Neuronal stem cell (in vitro differentiated cells): ENCODE measurements at regions not wholly inside any gene's neighbourhood (a gene's known extent, or its start where the extent isn't known, plus 50 kb on each side); places are given as distances from the start of the nearest gene placed in this dataset.
"Not testable (repeated sequence)": the region's sequence is repeated elsewhere in the genome, so short reads cannot be mapped to it uniquely, and the experiment has no call there.

Experiments used
- DNase-seq: peaks from one replicate; pipeline ENCODE4 v3.0.0-alpha.2; 2013; ENCODE audit warnings: low spot score
- H2AFZ ChIP-seq: one replicate; pipeline ENCODE4 v1.6.1; 2013; ENCODE audit warnings: mild to moderate bottlenecking, low read length, inconsistent platforms
- H2AK5ac ChIP-seq: 2 replicates; pipeline ENCODE4 v1.6.1; 2013; ENCODE audit warnings: low read depth, mild to moderate bottlenecking, inconsistent platforms, low read length, moderate library complexity, mixed read lengths
- H2BK120ac ChIP-seq: 2 replicates; pipeline ENCODE4 v1.6.1; 2013; ENCODE audit warnings: low read depth, mild to moderate bottlenecking, inconsistent platforms, low read length, moderate library complexity, mixed read lengths
- H2BK12ac ChIP-seq: one replicate; pipeline ENCODE4 v1.6.1; 2013; ENCODE audit warnings: low read length, inconsistent platforms
- H2BK15ac ChIP-seq: 2 replicates; pipeline ENCODE4 v1.6.1; 2013; ENCODE audit warnings: mild to moderate bottlenecking, low read length, inconsistent platforms, mixed read lengths
- H2BK5ac ChIP-seq: one replicate; pipeline ENCODE4 v1.6.1; 2013; ENCODE audit warnings: inconsistent platforms, mild to moderate bottlenecking, low read length, moderate library complexity
- H3K14ac ChIP-seq: one replicate; pipeline ENCODE4 v1.6.1; 2013; ENCODE audit warnings: low read length, inconsistent platforms
- H3K18ac ChIP-seq: 2 replicates; pipeline ENCODE4 v1.6.1; 2013; ENCODE audit warnings: low read length, inconsistent platforms
- H3K23ac ChIP-seq: 2 replicates; pipeline ENCODE4 v1.6.1; 2013; ENCODE audit warnings: low read depth, mild to moderate bottlenecking, mixed read lengths, low read length, inconsistent platforms; ENCODE audit not compliant: poor library complexity
- H3K27ac ChIP-seq: replicated peaks from 3 replicates; pipeline ENCODE4 v1.5.1; 2013; ENCODE audit warnings: low read length, inconsistent platforms
- H3K27me3 ChIP-seq, 3 experiments: 2 replicates each; pipeline ENCODE4 v1.6.1; 2013; ENCODE audit warnings: low read length in 3 of 3, mild to moderate bottlenecking in 2 of 3, inconsistent platforms in 1 of 3, low read depth in 1 of 3, mixed read lengths in 1 of 3, moderate library complexity in 1 of 3; ENCODE audit not compliant: control insufficient read depth in 3 of 3, insufficient read depth in 3 of 3
- H3K36me3 ChIP-seq, 2 donors: replicated peaks in 1 of 2; 2 replicates each; pipeline ENCODE4 v1.6.1; 2013; ENCODE audit warnings: low read length in 2 of 2; ENCODE audit not compliant: control insufficient read depth in 2 of 2, insufficient read depth in 2 of 2
- H3K4ac ChIP-seq: 2 replicates; pipeline ENCODE4 v1.6.1; 2013; ENCODE audit warnings: inconsistent platforms, mild to moderate bottlenecking, low read length, moderate library complexity
- H3K4me1 ChIP-seq, 2 donors: 1 replicate in 1 of 2; 2 replicates in 1 of 2; pipeline ENCODE4 v1.6.1; 2013; ENCODE audit warnings: low read length in 2 of 2, low read depth in 1 of 2; ENCODE audit not compliant: control insufficient read depth in 2 of 2, insufficient read depth in 1 of 2
- H3K4me2 ChIP-seq: one replicate; pipeline ENCODE4 v1.6.1; 2013; ENCODE audit warnings: mild to moderate bottlenecking, low read length, inconsistent platforms; ENCODE audit not compliant: insufficient read depth, poor library complexity, severe bottlenecking
- H3K4me3 ChIP-seq, 2 donors: 2 replicates each; pipeline ENCODE4 v1.5.1; 2013; ENCODE audit warnings: low read length in 2 of 2, mild to moderate bottlenecking in 2 of 2, inconsistent platforms in 1 of 2, moderate library complexity in 1 of 2
- H3K79me1 ChIP-seq: one replicate; pipeline ENCODE4 v1.6.1; 2013; ENCODE audit warnings: low read depth, mild to moderate bottlenecking, inconsistent platforms, low read length, moderate library complexity
- H3K9ac ChIP-seq: one replicate; pipeline ENCODE4 v1.6.1; 2013; ENCODE audit warnings: mild to moderate bottlenecking, low read depth, low read length, inconsistent platforms; ENCODE audit not compliant: poor library complexity
- H3K9me3 ChIP-seq, 2 donors: replicated peaks in 1 of 2; 2 replicates each; pipeline versions ENCODE3 to v1.6.1; 2013; ENCODE audit warnings: low read length in 2 of 2, mild to moderate bottlenecking in 2 of 2, inconsistent platforms in 1 of 2, low read depth in 1 of 2, mixed read lengths in 1 of 2, moderate library complexity in 1 of 2; ENCODE audit not compliant: control insufficient read depth in 2 of 2, insufficient read depth in 1 of 2
- H4K8ac ChIP-seq: one replicate; pipeline ENCODE4 v1.6.1; 2013; ENCODE audit warnings: low read depth, mild to moderate bottlenecking, inconsistent platforms, low read length, moderate library complexity
- H4K91ac ChIP-seq: one replicate; pipeline ENCODE4 v1.6.1; 2013; ENCODE audit warnings: low read length, low read depth, mild to moderate bottlenecking, inconsistent platforms; ENCODE audit not compliant: poor library complexity
- WGBS, 2 donors: extraction: QIAGEN DNeasy Blood & Tissue Kit; methylation state at CpG; one replicate each; pipeline ENCODE4 v1.1.7; 2013; ENCODE audit warnings: missing lambda C conversion rate in 2 of 2, mixed read lengths in 1 of 2; ENCODE audit not compliant: insufficient read length in 2 of 2, insufficient replicate concordance in 1 of 2; ENCODE audit errors: extremely low coverage in 2 of 2; 5-methylcytosine and 5-hydroxymethylcytosine counted together

- not testable (repeated sequence) for H3K18ac ChIP-seq
Measured at GRCh38 chr5:25083261-25083660, 438.5 kb upstream of the CDH10 start.

GRCh38 chr5:25066239-25066638 lies 421.5 kb upstream of the CDH10 start:
- no peak overlapping the region for H3K4me3 ChIP-seq
- no peak overlapping the region for H3K27ac ChIP-seq
- H3K23ac ChIP-seq: no peak overlapping the region
- WGBS, 2 donors: no CpG with 5 or more reads among the region's 1 CpG
- no peak for DNase-seq
- H3K14ac ChIP-seq: no peak overlapping the region
- H3K4me2 ChIP-seq: no peak overlapping the region
- H3K79me1 ChIP-seq: no peaks in the 10 kb centered on the region
- H2BK5ac ChIP-seq: no peak overlapping the region
- no peak overlapping the region for H2BK120ac ChIP-seq
- no peaks in the 10 kb centered on the region for H3K9me3 ChIP-seq
- H3K4ac ChIP-seq: no peak overlapping the region
- H3K36me3 ChIP-seq: no peaks in the 10 kb centered on the region
- H2BK12ac ChIP-seq: no peak overlapping the region
- H4K91ac ChIP-seq: no peak overlapping the region
- H3K18ac ChIP-seq: no peak overlapping the region
- H2AFZ ChIP-seq: no peak overlapping the region
- H4K8ac ChIP-seq: no peak overlapping the region
- no peaks in the 10 kb centered on the region for H3K27me3 ChIP-seq
- no peak overlapping the region for H2BK15ac ChIP-seq
- peaks cover 0 to 3% of the 10 kb centered on the region in 2 donors for H3K4me1 ChIP-seq
- H3K9ac ChIP-seq: no peak overlapping the region
- H2AK5ac ChIP-seq: no peak overlapping the region

More at GRCh38 chr5:25083261-25083660, 438.5 kb upstream of the CDH10 start:
- not testable (repeated sequence) for H3K14ac ChIP-seq, H3K9ac ChIP-seq, H2BK15ac ChIP-seq, H3K27me3 ChIP-seq, H2BK5ac ChIP-seq, H3K4me1 ChIP-seq, H3K23ac ChIP-seq, H3K9me3 ChIP-seq, H3K36me3 ChIP-seq, H3K4me3 ChIP-seq, H3K27ac ChIP-seq, H2AK5ac ChIP-seq, H4K91ac ChIP-seq, H4K8ac ChIP-seq, H3K4me2 ChIP-seq, H2AFZ ChIP-seq, H3K4ac ChIP-seq, H2BK12ac ChIP-seq, H3K79me1 ChIP-seq, H2BK120ac ChIP-seq, DNase-seq
- WGBS, 2 donors: no CpG with 5 or more reads among the region's 27 CpGs

GRCh38 chr5:25064306-25064705 lies 419.5 kb upstream of the CDH10 start:
- no peak overlapping the region for H2BK5ac ChIP-seq
- no CpG with 5 or more reads among the region's 5 CpGs for WGBS, 2 donors
- peaks cover 2 to 3% of the 10 kb centered on the region in 2 donors for H3K4me1 ChIP-seq
- no peaks in the 10 kb centered on the region for H3K27me3 ChIP-seq
- no peak overlapping the region for H3K14ac ChIP-seq
- no peak overlapping the region for H3K18ac ChIP-seq
- H3K36me3 ChIP-seq: no peaks in the 10 kb centered on the region
- DNase-seq: no peak
- no peak overlapping the region for H3K4ac ChIP-seq
- H3K4me2 ChIP-seq: no peak overlapping the region
- H2BK15ac ChIP-seq: no peak overlapping the region
- H2AK5ac ChIP-seq: no peak overlapping the region
- H4K91ac ChIP-seq: no peak overlapping the region
- H3K4me3 ChIP-seq: no peak overlapping the region
- no peaks in the 10 kb centered on the region for H3K9me3 ChIP-seq
- H4K8ac ChIP-seq: no peak overlapping the region
- no peak overlapping the region for H2AFZ ChIP-seq
- H2BK12ac ChIP-seq: no peak overlapping the region
- H3K9ac ChIP-seq: no peak overlapping the region
- no peak overlapping the region for H3K23ac ChIP-seq
- no peak overlapping the region for H2BK120ac ChIP-seq
- no peak overlapping the region for H3K27ac ChIP-seq
- H3K79me1 ChIP-seq: no peaks in the 10 kb centered on the region

GRCh38 chr5:25060575-25060974 lies 415.8 kb upstream of the CDH10 start:
- WGBS, 2 donors: no CpG with 5 or more reads among the region's 2 CpGs
- Histone ChIP-seq H3K27me3 (no peaks in the 10 kb centered on the region), H3K9me3 (no peaks in the 10 kb centered on the region), H4K8ac (no peak overlapping the region), H3K4me2 (no peak overlapping the region), H2BK12ac (no peak overlapping the region), H3K79me1 (no peaks in the 10 kb centered on the region), H3K36me3 (no peaks in the 10 kb centered on the region), H3K14ac (no peak overlapping the region), H3K4me3 (no peak overlapping the region), H2BK5ac (no peak overlapping the region), H4K91ac (no peak overlapping the region), H3K4me1 (peaks cover 5 to 6% of the 10 kb centered on the region in 2 donors), H2AFZ (no peak overlapping the region), H3K27ac (no peak overlapping the region), H3K18ac (no peak overlapping the region), H3K9ac (no peak overlapping the region), H2BK120ac (no peak overlapping the region), H2AK5ac (no peak overlapping the region), H2BK15ac (no peak overlapping the region), H3K4ac (no peak overlapping the region), H3K23ac (no peak overlapping the region)
- no peak for DNase-seq
